ENCODE measurements at regions not wholly inside any gene's neighbourhood (a gene's known extent, or its start where the extent isn't known, plus 50 kb on each side); places are given as distances from the start of the nearest gene placed in this dataset.
"Not testable (repeated sequence)": the region's sequence is repeated elsewhere in the genome, so short reads cannot be mapped to it uniquely, and the experiment has no call there.

DNA sequence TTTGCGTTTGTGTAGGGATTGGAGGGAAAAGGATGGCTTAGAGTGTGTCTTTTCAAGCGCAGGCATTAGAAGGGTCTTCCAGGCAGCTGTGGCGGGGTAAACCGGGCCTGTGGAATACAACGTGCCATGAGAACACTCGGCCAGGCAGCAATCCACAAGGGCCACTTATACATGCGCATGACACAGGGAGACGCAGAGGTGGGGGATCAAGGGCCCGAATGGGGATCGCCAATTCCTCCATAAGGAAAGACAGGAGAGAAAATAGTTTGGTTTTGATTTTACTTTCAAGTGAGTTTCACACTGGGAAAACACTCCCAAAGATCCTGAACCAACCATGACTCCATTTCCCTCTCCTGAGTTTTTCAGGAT lies 71.6 kb downstream of the SPRING1 start:
- WGBS, 2 donors = 78 to 85% methylated on average over 10 of the region's 10 CpGs
- no peak overlapping the region for H3K4me3 ChIP-seq (replicated peaks in 1 of 3)
- no peak for DNase-seq
- intact Hi-C loops (cut with DNase I) = no loop called here
- no peak overlapping the region for H3K27ac ChIP-seq
- peaks cover 8 to 21% of the 10 kb centered on the region in 2 donors for H3K4me1 ChIP-seq
- H3K9me3 ChIP-seq = no peaks in the 10 kb centered on the region
- H3K27me3 ChIP-seq = no peaks in the 10 kb centered on the region
- H3K36me3 ChIP-seq = no peaks in the 10 kb centered on the region
- TF ChIP-seq, protein P1, sequence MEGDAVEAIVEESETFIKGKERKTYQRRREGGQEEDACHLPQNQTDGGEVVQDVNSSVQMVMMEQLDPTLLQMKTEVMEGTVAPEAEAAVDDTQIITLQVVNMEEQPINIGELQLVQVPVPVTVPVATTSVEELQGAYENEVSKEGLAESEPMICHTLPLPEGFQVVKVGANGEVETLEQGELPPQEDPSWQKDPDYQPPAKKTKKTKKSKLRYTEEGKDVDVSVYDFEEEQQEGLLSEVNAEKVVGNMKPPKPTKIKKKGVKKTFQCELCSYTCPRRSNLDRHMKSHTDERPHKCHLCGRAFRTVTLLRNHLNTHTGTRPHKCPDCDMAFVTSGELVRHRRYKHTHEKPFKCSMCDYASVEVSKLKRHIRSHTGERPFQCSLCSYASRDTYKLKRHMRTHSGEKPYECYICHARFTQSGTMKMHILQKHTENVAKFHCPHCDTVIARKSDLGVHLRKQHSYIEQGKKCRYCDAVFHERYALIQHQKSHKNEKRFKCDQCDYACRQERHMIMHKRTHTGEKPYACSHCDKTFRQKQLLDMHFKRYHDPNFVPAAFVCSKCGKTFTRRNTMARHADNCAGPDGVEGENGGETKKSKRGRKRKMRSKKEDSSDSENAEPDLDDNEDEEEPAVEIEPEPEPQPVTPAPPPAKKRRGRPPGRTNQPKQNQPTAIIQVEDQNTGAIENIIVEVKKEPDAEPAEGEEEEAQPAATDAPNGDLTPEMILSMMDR (IDR thresholded peaks at IDR 0.05) = no peak
- TF ChIP-seq POLR2A (IDR thresholded peaks at IDR 0.05) = no peak

DNA sequence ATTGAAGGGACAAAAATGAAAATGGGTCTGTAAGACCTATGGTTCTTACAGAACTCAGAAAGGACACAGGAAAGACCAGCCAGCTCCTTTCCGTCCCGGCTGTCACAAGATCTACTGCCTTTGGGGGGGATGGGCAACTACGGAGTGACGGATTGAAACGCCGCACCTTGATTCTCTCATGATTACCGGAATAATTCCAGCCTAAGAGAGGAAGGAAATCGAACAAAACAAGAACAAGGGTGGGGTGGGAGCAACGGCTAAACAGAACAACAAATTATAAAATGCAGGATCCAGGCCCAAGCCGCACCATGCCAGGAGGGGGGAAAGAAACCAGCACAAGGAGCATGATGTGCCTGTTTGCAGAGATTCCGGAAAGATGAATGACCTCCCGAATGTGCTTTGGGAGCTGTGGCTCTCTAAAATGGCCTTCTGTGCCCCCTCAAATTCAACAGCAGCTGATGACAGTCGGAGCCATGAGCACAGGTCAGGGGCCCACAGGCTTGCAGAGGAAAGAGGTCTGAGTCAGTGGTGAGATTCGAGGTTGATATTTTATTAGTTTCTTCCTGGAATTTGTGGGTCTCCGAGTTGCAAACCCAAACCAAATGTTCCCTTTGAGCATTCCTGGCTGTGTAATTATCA lies 72.1 kb downstream of the SPRING1 start:
- Histone ChIP-seq H3K36me3 (no peaks in the 10 kb centered on the region), H3K27me3 (no peaks in the 10 kb centered on the region), H3K4me3 (replicated peaks in 1 of 3) (no peak overlapping the region), H3K9me3 (no peaks in the 10 kb centered on the region), H3K27ac (peak overlapping the region in 1 of 3 donors; percentile 12), H3K4me1 (peaks cover 8 to 21% of the 10 kb centered on the region in 2 donors)
- no peak for TF ChIP-seq POLR2A (IDR thresholded peaks at IDR 0.05)
- TF ChIP-seq, protein P1 (IDR thresholded peaks at IDR 0.05) = no peak
- DNase-seq = no peak
- WGBS, 2 donors = 82 to 83% methylated on average over 15 of the region's 15 CpGs
- intact Hi-C loops (cut with DNase I) = no loop called here

DNA sequence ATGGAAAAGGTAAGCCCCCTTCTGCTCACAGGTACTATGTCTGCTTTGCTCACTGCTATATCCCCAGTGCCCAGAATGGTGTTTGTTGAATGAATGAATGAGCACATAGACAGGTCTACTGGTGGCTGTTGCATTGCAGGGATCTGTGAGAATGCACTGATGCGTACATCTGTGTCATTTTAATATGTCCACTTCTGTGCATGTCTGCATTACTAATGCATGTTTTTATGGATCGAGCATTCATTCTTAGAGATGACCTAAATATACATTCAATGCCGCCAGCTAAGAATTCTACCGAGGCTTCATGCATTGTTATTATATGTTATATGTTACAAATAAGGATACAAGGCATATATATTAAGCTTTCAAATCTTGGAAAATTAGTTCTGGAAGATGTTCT lies 73.8 kb downstream of the SPRING1 start:
- H3K36me3 ChIP-seq = no peaks in the 10 kb centered on the region
- H3K27ac ChIP-seq = no peak overlapping the region
- no peak overlapping the region for H3K4me3 ChIP-seq (replicated peaks in 1 of 3)
- H3K27me3 ChIP-seq = no peaks in the 10 kb centered on the region
- TF ChIP-seq POLR2A (IDR thresholded peaks at IDR 0.05) = no peak
- TF ChIP-seq, protein P1 (IDR thresholded peaks at IDR 0.05) = no peak
- H3K9me3 ChIP-seq = no peaks in the 10 kb centered on the region
- H3K4me1 ChIP-seq = peaks cover 16 to 30% of the 10 kb centered on the region in 2 donors
- intact Hi-C loops (cut with DNase I) = loop anchor here (5.0 kb wide), 1 partner anchor 62 kb away; no protein-coding TSS in a partner anchor
- DNase-seq = no peak
- 92 to 94% methylated on average over 4 of the region's 4 CpGs for WGBS, 2 donors

DNA sequence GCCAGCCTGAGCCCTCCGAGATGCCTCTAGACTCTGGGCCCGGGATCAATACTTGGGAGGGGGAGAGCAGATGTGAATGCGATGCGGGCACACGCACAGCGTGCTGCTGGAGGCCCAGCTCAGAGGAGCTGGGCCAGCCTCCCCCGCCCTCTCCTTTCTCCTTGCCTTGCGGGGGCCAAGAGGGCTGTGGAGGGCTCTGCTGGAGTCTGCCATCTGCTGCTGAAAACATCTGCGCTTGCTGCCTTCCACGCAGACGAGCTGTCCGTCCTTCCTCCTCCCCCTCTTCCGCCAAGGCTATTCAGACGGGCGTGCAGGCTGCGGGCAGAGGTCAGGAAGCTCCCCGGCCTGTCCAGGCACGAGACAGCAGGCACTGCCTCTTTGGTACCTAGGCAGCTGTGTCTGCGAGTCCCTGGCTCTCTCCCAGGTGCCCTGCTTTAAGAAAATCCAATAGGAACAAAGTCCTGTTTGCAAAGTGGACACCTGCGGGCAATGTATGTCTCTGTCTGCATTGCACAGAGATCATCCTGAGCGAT lies 75.2 kb downstream of the SPRING1 start:
- no peaks in the 10 kb centered on the region for H3K9me3 ChIP-seq
- DNase-seq = peak; percentile 49 to 56
- no peak overlapping the region for H3K4me3 ChIP-seq (replicated peaks in 1 of 3)
- H3K4me1 ChIP-seq = peaks cover 24 to 41% of the 10 kb centered on the region in 2 donors
- H3K36me3 ChIP-seq = no peaks in the 10 kb centered on the region
- no peaks in the 10 kb centered on the region for H3K27me3 ChIP-seq
- H3K27ac ChIP-seq = peak overlapping the region in 2 of 3 donors; percentile 11 to 31
- intact Hi-C loops (cut with DNase I) = loop anchor here (5.0 kb wide), 1 partner anchor 60 kb away; no protein-coding TSS in a partner anchor
- TF ChIP-seq, protein P1 (IDR thresholded peaks at IDR 0.05) = no peak
- TF ChIP-seq POLR2A (IDR thresholded peaks at IDR 0.05) = no peak
- 47 to 61% methylated on average over 11 to 17 of the region's 21 CpGs for WGBS, 2 donors

DNA sequence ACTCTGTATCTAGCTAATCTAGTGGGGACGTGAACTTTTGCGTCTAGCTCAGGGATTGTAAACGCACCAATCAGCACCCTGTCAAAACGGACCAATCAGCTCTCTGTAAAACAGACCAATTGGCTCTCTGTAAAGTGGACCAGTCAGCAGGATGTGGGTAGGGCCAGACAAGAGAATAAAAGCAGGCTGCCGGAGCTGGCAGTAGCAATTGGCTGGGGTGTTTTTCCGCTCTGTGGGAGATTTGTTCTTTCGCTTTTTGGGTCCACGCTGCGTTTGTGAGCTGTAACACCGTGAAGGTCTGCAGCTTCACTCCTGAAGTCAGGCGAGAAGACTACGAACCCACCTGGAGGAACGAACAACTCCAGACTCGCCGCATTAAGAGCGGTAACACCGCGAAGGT lies 76.5 kb downstream of the SPRING1 start:
- no peak overlapping the region for H3K27ac ChIP-seq
- 97 to 98% methylated on average over 18 of the region's 18 CpGs for WGBS, 2 donors
- no peak overlapping the region for H3K4me3 ChIP-seq (replicated peaks in 1 of 3)
- intact Hi-C loops (cut with DNase I) = loop anchor here (5.0 kb wide), 1 partner anchor 59 kb away; no protein-coding TSS in a partner anchor
- no peaks in the 10 kb centered on the region for H3K9me3 ChIP-seq
- TF ChIP-seq, protein P1 (IDR thresholded peaks at IDR 0.05) = no peak
- TF ChIP-seq POLR2A (IDR thresholded peaks at IDR 0.05) = no peak
- DNase-seq = no peak
- no peaks in the 10 kb centered on the region for H3K36me3 ChIP-seq
- H3K27me3 ChIP-seq = no peaks in the 10 kb centered on the region
- peaks cover 27 to 43% of the 10 kb centered on the region in 2 donors for H3K4me1 ChIP-seq

DNA sequence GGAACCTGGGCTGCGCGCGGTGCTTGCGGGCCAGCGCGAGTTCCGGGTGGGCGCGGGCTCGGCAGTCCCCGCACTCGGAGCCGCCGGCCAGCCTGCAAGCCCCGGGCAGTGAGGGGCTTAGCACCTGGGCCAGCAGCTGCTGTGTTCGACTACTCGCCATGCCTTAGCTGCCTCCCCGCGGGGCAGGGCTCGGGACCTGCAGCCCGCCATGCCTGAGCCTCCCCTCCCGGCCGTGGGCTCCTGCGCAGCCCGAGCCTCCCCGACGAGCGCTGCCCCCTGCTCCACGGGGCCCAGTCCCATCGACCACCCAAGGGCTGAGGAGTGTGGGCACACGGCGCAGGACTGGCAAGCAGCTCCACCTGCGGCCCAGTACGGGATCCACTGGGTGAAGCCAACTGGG lies 77.1 kb downstream of the SPRING1 start:
- DNase-seq; H3K27ac ChIP-seq; H3K9me3 ChIP-seq; H3K4me3 ChIP-seq (replicated peaks in 1 of 3); H3K27me3 ChIP-seq; H3K36me3 ChIP-seq: not testable (repeated sequence)
- 98 to 99% methylated on average over 7 to 13 of the region's 34 CpGs for WGBS, 2 donors
- H3K4me1 ChIP-seq = peaks cover 27 to 41% of the 10 kb centered on the region in 2 donors
- intact Hi-C loops (cut with DNase I) = loop anchor here (5.0 kb wide), 1 partner anchor 58 kb away; no protein-coding TSS in a partner anchor

All from thyroid gland (tissue), 4 donors.